PC-9 (cell line): ENCODE measurements at regions not wholly inside any gene's neighbourhood (a gene's known extent, or its start where the extent isn't known, plus 50 kb on each side); places are given as distances from the start of the nearest gene placed in this dataset.

Source experiments
- BruUV-seq: library from RNA; stranded (reverse); fragments of 400-500 nt; replicated peaks from 2 replicates; lab custom pipeline; 2021; lab: Mats Ljungman, UMichigan
- CTCF ChIA-PET: fragments of 300-600 bp; sonication (Branson Sonifier 250); formaldehyde crosslinking; loops from one replicate; lab custom pipeline; 2022; ENCODE audit warnings: antibody characterized with exemption; lab: Charles Lee
- POLR2A ChIA-PET: fragments of 300-600 bp; sonication (Branson Sonifier 250); formaldehyde crosslinking; loops from one replicate; lab custom pipeline; 2022; ENCODE audit warnings: antibody characterized with exemption; ENCODE audit not compliant: unreplicated experiment; lab: Charles Lee
- DNase-seq, 2 experiments: peaks; one replicate each; pipeline versions ENCODE4 v3.0.0 to v3.0.0-alpha.2; 2015 to 2022; ENCODE audit warnings: mixed read lengths in 1 of 2
- H2AFZ ChIP-seq: fragments of 200-600 bp; sonication (generic); 2 replicates; pipeline ENCODE4 v1.8.1; 2017; ENCODE audit warnings: antibody characterized with exemption
- H3F3A ChIP-seq: fragments of 200-600 bp; sonication (generic); 2 replicates; pipeline ENCODE4 v1.8.1; 2017; ENCODE audit warnings: antibody characterized with exemption, mild to moderate bottlenecking, low read depth; ENCODE audit not compliant: insufficient read depth
- H3K27ac ChIP-seq: fragments of 200-600 bp; sonication (generic); 2 replicates; pipeline ENCODE4 v1.6.1; 2016; ENCODE audit warnings: mixed run types
- H3K27me3 ChIP-seq: fragments of 200-600 bp; sonication (generic); 2 replicates; pipeline ENCODE4 v1.6.1; 2016; ENCODE audit warnings: low read depth, mixed run types; ENCODE audit not compliant: insufficient read depth
- H3K36me3 ChIP-seq: fragments of 200-600 bp; sonication (generic); 2 replicates; pipeline ENCODE4 v1.6.1; 2016; ENCODE audit warnings: low read depth, mixed run types
- H3K4me1 ChIP-seq: fragments of 200-600 bp; sonication (generic); replicated peaks from 2 replicates; pipeline ENCODE4 v1.6.1; 2016; ENCODE audit warnings: mixed run types; ENCODE audit not compliant: insufficient read depth
- H3K4me2 ChIP-seq: fragments of 200-600 bp; sonication (generic); 2 replicates; pipeline ENCODE4 v1.6.1; 2017; ENCODE audit warnings: mixed run types
- H3K4me3 ChIP-seq: fragments of 200-600 bp; sonication (generic); 2 replicates; pipeline ENCODE4 v1.6.1; 2016; ENCODE audit warnings: mixed run types
- H3K79me2 ChIP-seq: fragments of 200-600 bp; sonication (generic); 2 replicates; pipeline ENCODE4 v1.6.1; 2017; ENCODE audit warnings: low read depth, mixed run types
- H3K9me2 ChIP-seq: fragments of 200-600 bp; sonication (generic); 2 replicates; pipeline ENCODE4 v1.8.1; 2017; ENCODE audit warnings: mild to moderate bottlenecking; ENCODE audit not compliant: insufficient read depth
- H3K9me3 ChIP-seq: fragments of 200-600 bp; sonication (generic); 2 replicates; pipeline ENCODE4 v1.8.1; 2016; ENCODE audit warnings: low read depth; ENCODE audit not compliant: insufficient read depth
- H4K20me1 ChIP-seq: fragments of 200-600 bp; sonication (generic); 2 replicates; pipeline ENCODE4 v1.8.1; 2017; ENCODE audit not compliant: insufficient read depth
- CTCF ChIP-seq: fragments of 200-600 bp; sonication (generic); conservative IDR thresholded peaks from 2 replicates; pipeline ENCODE4 v1.6.1; 2017; ENCODE audit warnings: mixed run types, antibody characterized with exemption, mild to moderate bottlenecking, moderate library complexity
- EZH2 ChIP-seq: fragments of 200-600 bp; sonication (generic); IDR thresholded peaks from 2 replicates; pipeline ENCODE4 v1.8.0; 2017; ENCODE audit warnings: antibody characterized with exemption, low read depth
- intact Hi-C: fragments of 100-400 bp; cut with micrococcal nuclease; formaldehyde crosslinking; loops from one replicate; pipeline ENCODE4 v1.10.0; 2022; ENCODE audit not compliant: unreplicated experiment

GRCh38 chr10:88028072-88028471, 164.6 kb downstream of the PTEN start:
- no peaks in the 10 kb centered on the region for H3K27me3 ChIP-seq
- 0 out of 2 replicates have a peak, but pooled peaks cover 6% of the 10 kb centered on the region for H3K4me1 ChIP-seq
- H3K79me2 ChIP-seq: no peaks in the 10 kb centered on the region
- no peaks in the 10 kb centered on the region for H4K20me1 ChIP-seq
- no peak for DNase-seq
- H3K9me2 ChIP-seq: no peaks in the 10 kb centered on the region
- H3K36me3 ChIP-seq: no peaks in the 10 kb centered on the region
- ChIA-PET CTCF (no interaction called here), POLR2A (no interaction called here)
- intact Hi-C loops: no loop called here
- no TSS peak for BruUV-seq
- H2AFZ ChIP-seq: no peak overlapping the region
- no peak overlapping the region for H3K27ac ChIP-seq
- H3K4me3 ChIP-seq: no peak overlapping the region
- H3K9me3 ChIP-seq: no peaks in the 10 kb centered on the region
- H3K4me2 ChIP-seq: no peak overlapping the region
- TF ChIP-seq CTCF: no peak
- no peak for TF ChIP-seq EZH2
- 0 out of 2 replicates have a peak, but pooled peaks cover 3% of the 10 kb centered on the region for H3F3A ChIP-seq

GRCh38 chr10:88028654-88029053, 165.2 kb downstream of the PTEN start:
- no peaks in the 10 kb centered on the region for H3K9me2 ChIP-seq
- no peaks in the 10 kb centered on the region for H4K20me1 ChIP-seq
- H3K79me2 ChIP-seq: no peaks in the 10 kb centered on the region
- 0 out of 2 replicates have a peak, but pooled peaks cover 6% of the 10 kb centered on the region for H3K4me1 ChIP-seq
- H3K9me3 ChIP-seq: no peaks in the 10 kb centered on the region
- no peaks in the 10 kb centered on the region for H3K27me3 ChIP-seq
- no peak overlapping the region for H3K27ac ChIP-seq
- POLR2A ChIA-PET: no interaction called here
- H3F3A ChIP-seq: 0 out of 2 replicates have a peak, but pooled peaks cover 3% of the 10 kb centered on the region
- no peaks in the 10 kb centered on the region for H3K36me3 ChIP-seq
- H3K4me3 ChIP-seq: no peak overlapping the region
- BruUV-seq: no TSS peak
- TF ChIP-seq CTCF (no peak), EZH2 (no peak)
- H3K4me2 ChIP-seq: no peak overlapping the region
- no peak for DNase-seq
- H2AFZ ChIP-seq: no peak overlapping the region
- intact Hi-C loops: no loop called here
- CTCF ChIA-PET: no interaction called here

- H2AFZ ChIP-seq: no peak overlapping the region
- H4K20me1 ChIP-seq: no peaks in the 10 kb centered on the region
- ChIA-PET CTCF (interaction anchor here (0.5 kb wide), 1 partner anchor 13 kb away, joined by 3 read pairs; no protein-coding TSS in a partner anchor), POLR2A (no interaction called here)
- H3F3A ChIP-seq: 0 out of 2 replicates have a peak, but pooled peaks cover 3% of the 10 kb centered on the region
- H3K9me3 ChIP-seq: no peaks in the 10 kb centered on the region
- H3K79me2 ChIP-seq: no peaks in the 10 kb centered on the region
- no peaks in the 10 kb centered on the region for H3K9me2 ChIP-seq
- TF ChIP-seq EZH2: no peak
- TF ChIP-seq CTCF: no peak
- no peaks in the 10 kb centered on the region for H3K27me3 ChIP-seq
- no peak overlapping the region for H3K27ac ChIP-seq
- H3K4me3 ChIP-seq: no peak overlapping the region
- no TSS peak for BruUV-seq
- 0 out of 2 replicates have a peak overlapping the region, but pooled peaks have one; percentile 13 for H3K4me2 ChIP-seq
- DNase-seq: no peak
- no peaks in the 10 kb centered on the region for H3K36me3 ChIP-seq
- intact Hi-C loops: no loop called here
- H3K4me1 ChIP-seq: peaks cover 7% of the 10 kb centered on the region; the same call in 1 of the 2 replicates
These were observed 169.1 kb downstream of the PTEN start for GRCh38 chr10:88032566-88032965.
